Vagina (tissue), 2 donors: ENCODE measurements at regions not wholly inside any gene's neighbourhood (a gene's known extent, or its start where the extent isn't known, plus 50 kb on each side); places are given as distances from the start of the nearest gene placed in this dataset.
A peak's percentile ranks its signal among the peaks of the same experiment; 100 is the strongest.

Experiments used
- DNase-seq, 2 donors: peaks; one replicate each; pipeline ENCODE4 v3.0.0-alpha.2; 2017; ENCODE audit errors: extremely low spot score in 2 of 2
- H3K27ac ChIP-seq: fragments of 200-600 bp; sonication (generic); one replicate; pipeline ENCODE4 v1.5.1; 2019
- H3K27me3 ChIP-seq: fragments of 200-600 bp; sonication (generic); one replicate; pipeline ENCODE4 v1.5.1; 2019
- H3K36me3 ChIP-seq, 2 donors: fragments of 200-600 bp; sonication (generic); one replicate each; pipeline ENCODE4 v1.5.1; 2017 to 2019
- H3K4me1 ChIP-seq: fragments of 200-600 bp; sonication (generic); one replicate; pipeline ENCODE4 v1.5.1; 2019
- H3K4me3 ChIP-seq, 2 donors: fragments of 200-600 bp; sonication (generic); 1 replicate in 1 of 2; 2 replicates in 1 of 2; pipeline ENCODE4 v1.5.1; 2016 to 2019
- H3K9me3 ChIP-seq: fragments of 200-600 bp; sonication (generic); one replicate; pipeline ENCODE4 v1.5.1; 2019
- POLR2A ChIP-seq, 2 donors: fragments of 450-650 bp; IDR thresholded peaks; one replicate each; pipeline ENCODE4 v1.6.1; 2017; ENCODE audit warnings: antibody characterized with exemption in 2 of 2, mild to moderate bottlenecking in 2 of 2, moderate library complexity in 2 of 2
- POLR2AphosphoS5 ChIP-seq, 2 donors: sonication (generic); formaldehyde crosslinking; IDR thresholded peaks; one replicate each; pipeline ENCODE4 v1.9.0; 2017; ENCODE audit warnings: antibody characterized with exemption in 2 of 2, mild to moderate bottlenecking in 2 of 2, low read depth in 1 of 2; ENCODE audit not compliant: insufficient read depth in 1 of 2
- intact Hi-C: fragments of 100-400 bp; cut with DNase I; formaldehyde crosslinking; loops from one replicate; pipeline ENCODE4 v1.15.1; 2023
- TF ChIP-seq, protein P1 (sequence below), 3 experiments: fragments of 450-650 bp in 2 of 3; fragments of 200-600 bp in 1 of 3; sonication (generic) in 1 of 3; IDR thresholded peaks; one replicate each; pipeline ENCODE4 v1.5.1; 2017 to 2019; ENCODE audit warnings: antibody characterized with exemption in 3 of 3, mild to moderate bottlenecking in 2 of 3, moderate library complexity in 2 of 3

DNA sequence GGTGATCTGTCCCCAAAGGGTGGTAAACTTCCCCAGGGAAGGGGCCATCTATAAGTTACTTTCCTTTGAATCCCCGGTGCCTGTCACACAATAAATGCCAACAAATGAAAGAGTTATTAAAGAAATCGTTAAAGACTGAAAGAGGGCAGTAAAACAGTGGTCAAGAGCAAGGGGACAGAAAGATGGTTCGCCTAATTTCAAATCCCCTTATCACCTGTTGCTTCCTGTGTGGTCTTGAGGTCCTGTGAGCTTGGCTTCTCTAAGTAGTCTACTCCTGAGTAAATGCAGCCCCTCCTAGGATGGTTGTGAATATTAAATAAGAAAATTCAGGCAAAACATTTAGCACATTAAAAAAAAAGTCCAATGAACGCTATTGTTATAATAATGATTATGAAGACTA, 225.7 kb upstream of the ADAMTS9 start:
- TF ChIP-seq POLR2AphosphoS5 (IDR thresholded peaks at IDR 0.05; ENCODE audit: insufficient read depth in 1 of 2, low read depth in 1 of 2) (no peak), POLR2A (IDR thresholded peaks at IDR 0.05) (no peak)
- TF ChIP-seq, protein P1, sequence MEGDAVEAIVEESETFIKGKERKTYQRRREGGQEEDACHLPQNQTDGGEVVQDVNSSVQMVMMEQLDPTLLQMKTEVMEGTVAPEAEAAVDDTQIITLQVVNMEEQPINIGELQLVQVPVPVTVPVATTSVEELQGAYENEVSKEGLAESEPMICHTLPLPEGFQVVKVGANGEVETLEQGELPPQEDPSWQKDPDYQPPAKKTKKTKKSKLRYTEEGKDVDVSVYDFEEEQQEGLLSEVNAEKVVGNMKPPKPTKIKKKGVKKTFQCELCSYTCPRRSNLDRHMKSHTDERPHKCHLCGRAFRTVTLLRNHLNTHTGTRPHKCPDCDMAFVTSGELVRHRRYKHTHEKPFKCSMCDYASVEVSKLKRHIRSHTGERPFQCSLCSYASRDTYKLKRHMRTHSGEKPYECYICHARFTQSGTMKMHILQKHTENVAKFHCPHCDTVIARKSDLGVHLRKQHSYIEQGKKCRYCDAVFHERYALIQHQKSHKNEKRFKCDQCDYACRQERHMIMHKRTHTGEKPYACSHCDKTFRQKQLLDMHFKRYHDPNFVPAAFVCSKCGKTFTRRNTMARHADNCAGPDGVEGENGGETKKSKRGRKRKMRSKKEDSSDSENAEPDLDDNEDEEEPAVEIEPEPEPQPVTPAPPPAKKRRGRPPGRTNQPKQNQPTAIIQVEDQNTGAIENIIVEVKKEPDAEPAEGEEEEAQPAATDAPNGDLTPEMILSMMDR (IDR thresholded peaks at IDR 0.05) = no peak
- intact Hi-C loops = no loop called here

GRCh38 chr3:64911138-64911537, 223.3 kb upstream of the ADAMTS9 start:
- TF ChIP-seq POLR2AphosphoS5 (IDR thresholded peaks at IDR 0.05; ENCODE audit: insufficient read depth in 1 of 2, low read depth in 1 of 2) (no peak), POLR2A (IDR thresholded peaks at IDR 0.05) (no peak)
- TF ChIP-seq, protein P1 (IDR thresholded peaks at IDR 0.05) = no peak
- no peak overlapping the region for H3K27ac ChIP-seq
- no peaks in the 10 kb centered on the region for H3K36me3 ChIP-seq
- no peaks in the 10 kb centered on the region for H3K9me3 ChIP-seq
- H3K4me1 ChIP-seq = peaks cover 8% of the 10 kb centered on the region
- intact Hi-C loops = no loop called here
- H3K4me3 ChIP-seq = no peak overlapping the region
- no peaks in the 10 kb centered on the region for H3K27me3 ChIP-seq
- no peak for DNase-seq

More for the DNA sequence above, 225.7 kb upstream of the ADAMTS9 start:
- no peaks in the 10 kb centered on the region for H3K9me3 ChIP-seq
- no peak for DNase-seq
- H3K27ac ChIP-seq = no peak overlapping the region
- no peak overlapping the region for H3K4me3 ChIP-seq
- peaks cover 11% of the 10 kb centered on the region for H3K4me1 ChIP-seq
- H3K27me3 ChIP-seq = no peaks in the 10 kb centered on the region
- H3K36me3 ChIP-seq = no peaks in the 10 kb centered on the region

- Histone ChIP-seq H3K4me1 (no peaks in the 10 kb centered on the region), H3K4me3 (no peak overlapping the region), H3K9me3 (no peaks in the 10 kb centered on the region), H3K27ac (no peak overlapping the region), H3K36me3 (no peaks in the 10 kb centered on the region), H3K27me3 (no peaks in the 10 kb centered on the region)
- DNase-seq = no peak
- intact Hi-C loops = no loop called here
- TF ChIP-seq POLR2AphosphoS5 (IDR thresholded peaks at IDR 0.05; ENCODE audit: insufficient read depth in 1 of 2, low read depth in 1 of 2) (no peak), POLR2A (IDR thresholded peaks at IDR 0.05) (no peak)
- TF ChIP-seq, protein P1 (IDR thresholded peaks at IDR 0.05) = no peak
Observed at GRCh38 chr3:64909757-64910467, 222.1 kb upstream of the ADAMTS9 start.

GRCh38 chr3:64909011-64909410, 221.2 kb upstream of the ADAMTS9 start:
- Histone ChIP-seq H3K4me1 (no peaks in the 10 kb centered on the region), H3K9me3 (no peaks in the 10 kb centered on the region), H3K4me3 (no peak overlapping the region), H3K27ac (no peak overlapping the region), H3K27me3 (no peaks in the 10 kb centered on the region), H3K36me3 (no peaks in the 10 kb centered on the region)
- TF ChIP-seq POLR2A (IDR thresholded peaks at IDR 0.05) = no peak
- TF ChIP-seq, protein P1 (IDR thresholded peaks at IDR 0.05) = no peak
- no peak for TF ChIP-seq POLR2AphosphoS5 (IDR thresholded peaks at IDR 0.05; ENCODE audit: insufficient read depth in 1 of 2, low read depth in 1 of 2)
- no peak for DNase-seq
- intact Hi-C loops = no loop called here

- no peak overlapping the region for H3K27ac ChIP-seq
- intact Hi-C loops = no loop called here
- H3K27me3 ChIP-seq = no peaks in the 10 kb centered on the region
- no peaks in the 10 kb centered on the region for H3K9me3 ChIP-seq
- H3K36me3 ChIP-seq = no peaks in the 10 kb centered on the region
- TF ChIP-seq POLR2AphosphoS5 (IDR thresholded peaks at IDR 0.05; ENCODE audit: insufficient read depth in 1 of 2, low read depth in 1 of 2) = peak in 1 of 2 donors; percentile 71
- TF ChIP-seq, protein P1 (IDR thresholded peaks at IDR 0.05) = no peak
- no peak for DNase-seq
- no peak overlapping the region for H3K4me3 ChIP-seq
- H3K4me1 ChIP-seq = peaks cover 5% of the 10 kb centered on the region
Observed at GRCh38 chr3:64908251-64908685, 220.5 kb upstream of the ADAMTS9 start.
